GM19468 (cell line): ENCODE measurements at regions not wholly inside any gene's neighbourhood (a gene's known extent, or its start where the extent isn't known, plus 50 kb on each side); places are given as distances from the start of the nearest gene placed in this dataset.
"Not testable (repeated sequence)": the region's sequence is repeated elsewhere in the genome, so short reads cannot be mapped to it uniquely, and the experiment has no call there.

ENCODE experiments used
- ATAC-seq: cut with Tn5 transposase; IDR thresholded peaks from one replicate; pipeline ENCODE4 v1.9.1; 2021; ENCODE audit warnings: mild to moderate bottlenecking, moderate library complexity, moderate number of reproducible peaks; ENCODE audit not compliant: unreplicated experiment; ENCODE audit errors: extremely low read depth

- no peak for ATAC-seq
Measured at GRCh38 chr5:173667702-173668101, 51.3 kb upstream of the BOD1 start.

- ATAC-seq = no peak
Measured at GRCh38 chr5:173668245-173668800, 51.9 kb upstream of the BOD1 start.

GRCh38 chr5:173668910-173669309 is 52.5 kb upstream of the BOD1 start:
- ATAC-seq = no peak

GRCh38 chr5:173669483-173669882 is 53.0 kb upstream of the BOD1 start:
- no peak for ATAC-seq

GRCh38 chr5:173670130-173670651 is 53.7 kb upstream of the BOD1 start:
- ATAC-seq = no peak

GRCh38 chr5:173670791-173671120 is 54.3 kb upstream of the BOD1 start:
- no peak for ATAC-seq

- no peak for ATAC-seq
Measured at GRCh38 chr5:173671121-173671949, 54.9 kb upstream of the BOD1 start.

GRCh38 chr5:173672166-173672565 is 55.7 kb upstream of the BOD1 start:
- no peak for ATAC-seq

GRCh38 chr5:173672891-173673290 is 56.4 kb upstream of the BOD1 start:
- ATAC-seq = no peak

GRCh38 chr5:173673295-173674101 is 57.0 kb upstream of the BOD1 start:
- ATAC-seq = no peak

- no peak for ATAC-seq
Measured at GRCh38 chr5:173675287-173675996, 59.0 kb upstream of the BOD1 start.

GRCh38 chr5:173676375-173676774 is 59.9 kb upstream of the BOD1 start:
- no peak for ATAC-seq

- no peak for ATAC-seq
Measured at GRCh38 chr5:173677125-173677672, 60.7 kb upstream of the BOD1 start.

- ATAC-seq = peak; percentile 54
Measured at GRCh38 chr5:173679909-173680630, 63.6 kb upstream of the BOD1 start.

GRCh38 chr5:173680660-173681242 is 64.3 kb upstream of the BOD1 start:
- no peak for ATAC-seq

GRCh38 chr5:173682313-173682712 is 65.9 kb upstream of the BOD1 start:
- ATAC-seq = no peak

GRCh38 chr5:173684535-173684934 is 68.1 kb upstream of the BOD1 start:
- not testable (repeated sequence) for ATAC-seq

GRCh38 chr5:173686950-173687349 is 70.5 kb upstream of the BOD1 start:
- no peak for ATAC-seq

- ATAC-seq = no peak
Measured at GRCh38 chr5:173688703-173689102, 72.3 kb upstream of the BOD1 start.
